Mesenchymal stem cell (in vitro differentiated cells and primary cell): ENCODE measurements at regions not wholly inside any gene's neighbourhood (a gene's known extent, or its start where the extent isn't known, plus 50 kb on each side); places are given as distances from the start of the nearest gene placed in this dataset.

Source experiments
- DNase-seq: peaks from one replicate; pipeline ENCODE4 v3.0.0-alpha.2; 2013
- H2AFZ ChIP-seq: one replicate; pipeline ENCODE4 v1.6.1; 2013; ENCODE audit warnings: low read depth, mild to moderate bottlenecking, control low read depth, inconsistent platforms, low read length, moderate library complexity
- H2AK5ac ChIP-seq: 2 replicates; pipeline ENCODE4 v1.6.1; 2013; ENCODE audit warnings: low read length, moderate library complexity, mild to moderate bottlenecking, inconsistent platforms; ENCODE audit not compliant: severe bottlenecking
- H2BK120ac ChIP-seq: one replicate; pipeline ENCODE4 v1.6.1; 2013; ENCODE audit warnings: low read depth, mild to moderate bottlenecking, inconsistent platforms, low read length, moderate library complexity
- H2BK12ac ChIP-seq, 2 experiments: one replicate each; pipeline ENCODE4 v1.6.1; 2013; ENCODE audit warnings: inconsistent platforms in 2 of 2, low read length in 2 of 2, mild to moderate bottlenecking in 2 of 2, moderate library complexity in 2 of 2, control low read depth in 1 of 2
- H2BK15ac ChIP-seq: one replicate; pipeline ENCODE4 v1.6.1; 2013; ENCODE audit warnings: mild to moderate bottlenecking, low read depth, inconsistent platforms; ENCODE audit not compliant: poor library complexity, severe bottlenecking
- H2BK5ac ChIP-seq: 2 replicates; pipeline ENCODE4 v1.6.1; 2013; ENCODE audit warnings: low read depth, mild to moderate bottlenecking, low read length, control low read depth, inconsistent platforms; ENCODE audit not compliant: poor library complexity, severe bottlenecking
- H3K14ac ChIP-seq, 2 experiments: one replicate each; pipeline ENCODE4 v1.6.1; 2013; ENCODE audit warnings: inconsistent platforms in 2 of 2, low read length in 2 of 2, control low read depth in 1 of 2, mild to moderate bottlenecking in 1 of 2, moderate library complexity in 1 of 2
- H3K18ac ChIP-seq, 2 experiments: one replicate each; pipeline ENCODE4 v1.6.1; 2013; ENCODE audit warnings: inconsistent platforms in 2 of 2, low read length in 2 of 2, control low read depth in 1 of 2, low read depth in 1 of 2, mild to moderate bottlenecking in 1 of 2
- H3K23ac ChIP-seq, 2 experiments: one replicate each; pipeline ENCODE4 v1.6.1; 2013; ENCODE audit warnings: inconsistent platforms in 2 of 2, low read length in 2 of 2, mild to moderate bottlenecking in 2 of 2, moderate library complexity in 2 of 2, control low read depth in 1 of 2
- H3K27ac ChIP-seq: 2 replicates; pipeline ENCODE4 v1.5.1; 2013; ENCODE audit warnings: mild to moderate bottlenecking, moderate library complexity, low read length, control low read depth, inconsistent platforms; ENCODE audit not compliant: poor library complexity, severe bottlenecking
- H3K27me3 ChIP-seq, 2 experiments: 2 replicates each; pipeline versions ENCODE4 v1.6.1 to v1.7.0; 2013; ENCODE audit warnings: low read length in 2 of 2, mild to moderate bottlenecking in 2 of 2, moderate library complexity in 2 of 2, control low read depth in 1 of 2, inconsistent platforms in 1 of 2; ENCODE audit not compliant: control insufficient read depth in 1 of 2, insufficient read depth in 1 of 2
- H3K36me3 ChIP-seq, 2 experiments: 2 replicates each; pipeline versions ENCODE4 v1.6.1 to v1.7.0; 2013; ENCODE audit warnings: low read length in 2 of 2, control low read depth in 1 of 2, inconsistent platforms in 1 of 2, low read depth in 1 of 2, mild to moderate bottlenecking in 1 of 2; ENCODE audit not compliant: insufficient read depth in 2 of 2, control insufficient read depth in 1 of 2
- H3K4ac ChIP-seq, 2 experiments: one replicate each; pipeline ENCODE4 v1.6.1; 2013; ENCODE audit warnings: inconsistent platforms in 2 of 2, low read length in 2 of 2, mild to moderate bottlenecking in 2 of 2, moderate library complexity in 2 of 2, control low read depth in 1 of 2, low read depth in 1 of 2
- H3K4me1 ChIP-seq: 2 replicates; pipeline ENCODE4 v1.6.1; 2013; ENCODE audit warnings: low read depth, low read length, control low read depth; ENCODE audit not compliant: control insufficient read depth, insufficient read depth
- H3K4me2 ChIP-seq: 2 replicates; pipeline ENCODE4 v1.6.1; 2013; ENCODE audit warnings: low read length, mild to moderate bottlenecking, inconsistent platforms; ENCODE audit not compliant: poor library complexity, severe bottlenecking
- H3K4me3 ChIP-seq, 2 experiments: 2 replicates each; pipeline versions ENCODE4 v1.5.1 to v1.7.0; 2013; ENCODE audit warnings: low read length in 2 of 2, mild to moderate bottlenecking in 2 of 2, control low read depth in 1 of 2, low read depth in 1 of 2; ENCODE audit not compliant: insufficient read depth in 1 of 2
- H3K79me1 ChIP-seq: replicated peaks from 2 replicates; pipeline ENCODE4 v1.6.1; 2013; ENCODE audit warnings: mild to moderate bottlenecking, control low read depth, low read length, inconsistent platforms; ENCODE audit not compliant: poor library complexity, severe bottlenecking
- H3K9ac ChIP-seq: 2 replicates; pipeline ENCODE4 v1.7.0; 2013; ENCODE audit warnings: mild to moderate bottlenecking, low read length, moderate library complexity
- H3K9me3 ChIP-seq: 2 replicates; pipeline ENCODE4 v1.7.0; 2013; ENCODE audit warnings: mild to moderate bottlenecking, low read length; ENCODE audit not compliant: control insufficient read depth
- H4K8ac ChIP-seq: one replicate; pipeline ENCODE4 v1.6.1; 2013; ENCODE audit warnings: inconsistent platforms, mild to moderate bottlenecking, low read length, moderate library complexity
- H4K91ac ChIP-seq: one replicate; pipeline ENCODE4 v1.6.1; 2013; ENCODE audit warnings: mild to moderate bottlenecking, low read length, inconsistent platforms
- WGBS: methylation state at CpG from one replicate; pipeline ENCODE4 v1.1.7; 2013; ENCODE audit warnings: mixed read lengths; 5-methylcytosine and 5-hydroxymethylcytosine counted together

DNA sequence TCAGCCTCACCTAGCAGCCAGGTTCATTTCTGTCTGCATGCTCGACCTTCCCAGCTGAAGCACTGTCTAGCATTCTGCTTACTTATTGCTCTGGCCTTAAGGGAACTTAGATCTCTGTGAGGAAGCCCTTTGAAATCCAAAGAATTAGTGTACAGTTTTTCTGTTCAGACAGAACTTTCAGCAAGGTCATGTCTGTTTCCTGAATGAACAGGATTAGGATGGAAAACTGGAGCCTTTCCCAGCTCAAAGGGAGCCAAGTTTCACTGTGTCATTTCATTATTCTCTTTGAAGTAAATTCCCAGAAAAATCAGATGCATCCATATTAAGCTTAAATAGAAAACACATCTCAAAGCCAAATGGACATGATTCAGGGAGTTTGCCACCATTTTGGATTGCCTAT is 457.3 kb upstream of the KCNMB2 start:
- Histone ChIP-seq H2AFZ (peak overlapping the region; percentile 29), H3K14ac (no peak overlapping the region), H4K8ac (peak overlapping the region; percentile 69), H2BK5ac (no peak overlapping the region), H3K4me1 (peaks cover 4% of the 10 kb centered on the region), H3K4me3 (no peak overlapping the region), H3K18ac (no peak overlapping the region), H3K4ac (no peak overlapping the region), H2BK120ac (no peak overlapping the region), H3K36me3 (no peaks in the 10 kb centered on the region), H3K27ac (peak overlapping the region; percentile 3), H4K91ac (no peak overlapping the region), H2BK12ac (peak overlapping the region; percentile 37 to 63), H2AK5ac (no peak overlapping the region), H3K4me2 (no peak overlapping the region), H3K9me3 (no peaks in the 10 kb centered on the region), H2BK15ac (no peak overlapping the region), H3K79me1 (no peaks in the 10 kb centered on the region), H3K27me3 (no peaks in the 10 kb centered on the region), H3K23ac (no peak overlapping the region), H3K9ac (no peak overlapping the region)
- 77% methylated on average over 1 of the region's 1 CpG for WGBS
- DNase-seq: no peak

DNA sequence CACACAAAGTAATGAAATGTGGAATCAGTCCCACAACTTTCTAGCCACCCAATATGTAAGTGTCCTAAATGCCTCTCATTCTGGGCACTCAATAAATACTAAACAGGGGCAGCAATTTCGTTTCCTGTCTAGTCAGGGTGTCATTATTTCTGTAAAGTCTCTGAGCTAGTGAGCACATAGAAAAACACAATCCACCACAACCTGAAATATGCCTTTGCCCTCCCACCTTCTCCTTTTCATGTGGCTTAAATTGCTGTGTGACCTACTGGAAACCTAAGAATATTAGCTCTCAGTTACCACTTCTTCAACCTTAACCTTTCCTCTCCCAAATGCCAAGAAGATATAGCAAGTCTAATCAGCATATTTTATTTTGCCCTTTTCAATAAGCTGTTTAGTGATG is 456.3 kb upstream of the KCNMB2 start:
- H3K9me3 ChIP-seq: no peaks in the 10 kb centered on the region
- H3K23ac ChIP-seq: no peak overlapping the region
- H3K79me1 ChIP-seq: no peaks in the 10 kb centered on the region
- no peak overlapping the region for H3K9ac ChIP-seq
- no peak overlapping the region for H3K4ac ChIP-seq
- H3K4me3 ChIP-seq: no peak overlapping the region
- no peak overlapping the region for H2BK15ac ChIP-seq
- H2AFZ ChIP-seq: no peak overlapping the region
- H3K4me1 ChIP-seq: peaks cover 4% of the 10 kb centered on the region
- no peak overlapping the region for H2AK5ac ChIP-seq
- H3K4me2 ChIP-seq: no peak overlapping the region
- WGBS: 64% methylated on average over 1 of the region's 1 CpG
- DNase-seq: no peak
- no peak overlapping the region for H4K91ac ChIP-seq
- H3K27me3 ChIP-seq: no peaks in the 10 kb centered on the region
- no peak overlapping the region for H4K8ac ChIP-seq
- H2BK120ac ChIP-seq: no peak overlapping the region
- H3K27ac ChIP-seq: no peak overlapping the region
- no peak overlapping the region for H2BK12ac ChIP-seq
- no peak overlapping the region for H3K14ac ChIP-seq
- no peak overlapping the region for H3K18ac ChIP-seq
- no peak overlapping the region for H2BK5ac ChIP-seq
- H3K36me3 ChIP-seq: no peaks in the 10 kb centered on the region

DNA sequence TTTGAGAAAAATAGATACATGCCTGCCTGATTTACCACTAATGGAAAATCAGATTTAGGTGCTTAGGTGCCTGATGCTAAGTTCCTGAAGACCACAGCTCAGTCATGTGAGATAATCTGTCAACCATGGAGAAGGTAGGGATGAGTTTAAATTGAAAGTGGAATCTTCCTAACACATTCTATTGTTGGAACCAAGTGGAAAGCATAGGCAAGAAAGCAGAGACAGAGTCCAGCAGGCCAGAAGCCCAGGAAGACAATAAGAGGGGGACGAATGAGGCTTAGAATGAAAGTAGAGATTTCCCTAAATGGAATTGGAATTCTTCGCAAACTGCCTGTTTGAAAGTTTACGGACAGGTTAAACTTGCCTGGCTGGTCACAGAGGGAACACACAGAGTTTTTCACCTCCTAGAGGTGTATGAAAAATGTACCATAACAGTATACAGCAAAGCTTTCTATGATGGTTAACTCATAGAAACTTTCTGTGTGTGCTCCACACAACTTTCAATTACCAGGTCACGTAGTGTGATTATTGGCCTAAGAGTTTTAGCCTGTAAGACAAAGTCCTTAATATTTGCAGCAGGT is 453.8 kb upstream of the KCNMB2 start:
- Histone ChIP-seq H2BK12ac (no peak overlapping the region), H3K27me3 (no peaks in the 10 kb centered on the region), H2BK15ac (no peak overlapping the region), H2AK5ac (no peak overlapping the region), H3K79me1 (no peaks in the 10 kb centered on the region), H3K9ac (no peak overlapping the region), H3K27ac (no peak overlapping the region), H4K8ac (no peak overlapping the region), H3K4me3 (no peak overlapping the region), H2BK5ac (no peak overlapping the region), H2BK120ac (no peak overlapping the region), H3K18ac (no peak overlapping the region), H3K4me2 (no peak overlapping the region), H4K91ac (no peak overlapping the region), H3K9me3 (no peaks in the 10 kb centered on the region), H3K36me3 (no peaks in the 10 kb centered on the region), H3K23ac (no peak overlapping the region), H2AFZ (no peak overlapping the region), H3K14ac (no peak overlapping the region), H3K4me1 (peaks cover 6% of the 10 kb centered on the region), H3K4ac (no peak overlapping the region)
- 100% methylated on average over 3 of the region's 4 CpGs for WGBS
- DNase-seq: no peak

DNA sequence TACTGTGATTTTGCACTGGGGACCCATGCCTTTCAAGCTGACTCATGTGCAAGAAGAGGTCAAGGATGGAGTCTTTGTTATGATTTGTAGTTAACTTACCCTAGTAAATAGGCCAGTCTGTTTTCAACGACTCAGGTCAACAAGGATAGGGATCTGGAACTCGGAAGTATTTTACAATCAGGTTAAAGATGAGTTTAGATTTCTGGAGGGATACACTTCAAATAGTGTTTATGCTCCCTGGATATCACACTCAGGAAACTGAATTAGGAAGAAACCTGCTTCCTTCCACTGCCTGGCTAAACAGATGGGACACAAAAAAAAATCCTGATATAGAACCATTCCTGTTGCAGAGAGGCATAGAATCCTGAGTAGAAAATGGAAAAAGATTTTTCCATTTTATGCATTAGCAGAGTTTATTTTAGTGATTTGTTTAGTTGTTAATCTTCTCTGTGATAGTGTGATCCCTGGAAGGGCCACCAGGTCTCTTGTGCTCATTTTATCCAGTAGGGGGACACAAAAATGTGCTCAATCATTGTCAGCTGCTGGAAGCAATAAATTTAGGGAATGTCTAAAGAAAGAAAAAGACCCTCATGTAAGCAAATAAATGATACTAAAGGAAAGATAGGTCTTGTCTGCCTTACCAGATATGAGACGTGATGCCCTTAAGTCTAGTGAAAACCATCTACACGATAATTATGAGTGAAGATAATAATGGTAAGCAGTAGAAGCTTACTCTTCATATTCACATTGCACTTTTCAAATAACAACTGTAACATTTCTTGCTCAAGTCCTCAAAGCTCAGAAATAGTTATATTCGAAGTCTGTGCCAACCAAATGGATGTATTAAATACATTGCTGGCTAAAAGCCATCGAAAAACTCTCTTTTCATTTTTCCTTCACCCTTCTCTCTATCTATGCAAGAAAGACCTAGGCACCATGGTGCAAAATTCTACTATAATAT is 452.1 kb upstream of the KCNMB2 start:
- H3K14ac ChIP-seq: no peak overlapping the region
- no peak overlapping the region for H3K23ac ChIP-seq
- WGBS: 36% methylated on average over 2 of the region's 6 CpGs
- H3K27me3 ChIP-seq: no peaks in the 10 kb centered on the region
- no peak overlapping the region for H2BK5ac ChIP-seq
- no peak overlapping the region for H3K4me3 ChIP-seq
- H4K91ac ChIP-seq: peak overlapping the region; percentile 48
- peak overlapping the region; percentile 4 for H2AK5ac ChIP-seq
- peaks cover 6% of the 10 kb centered on the region for H3K4me1 ChIP-seq
- H3K36me3 ChIP-seq: no peaks in the 10 kb centered on the region
- peak overlapping the region; percentile 53 for H3K9ac ChIP-seq
- peak; percentile 58 for DNase-seq
- H2BK15ac ChIP-seq: no peak overlapping the region
- no peak overlapping the region for H3K4ac ChIP-seq
- H3K27ac ChIP-seq: peak overlapping the region; percentile 14
- peak overlapping the region; percentile 55 to 88 for H2BK12ac ChIP-seq
- no peak overlapping the region for H3K18ac ChIP-seq
- no peak overlapping the region for H3K4me2 ChIP-seq
- no peaks in the 10 kb centered on the region for H3K9me3 ChIP-seq
- peak overlapping the region; percentile 29 for H4K8ac ChIP-seq
- no peaks in the 10 kb centered on the region for H3K79me1 ChIP-seq
- no peak overlapping the region for H2BK120ac ChIP-seq
- H2AFZ ChIP-seq: no peak overlapping the region
